Pancreas (tissue), 10 donors: ENCODE measurements at regions not wholly inside any gene's neighbourhood (a gene's known extent, or its start where the extent isn't known, plus 50 kb on each side); places are given as distances from the start of the nearest gene placed in this dataset.

Experiments used
- ATAC-seq, 4 donors: fragments of 200-7000 bp; cut with Tn5 transposase; one replicate each; pipeline versions ENCODE4 v1.8.0 to v1.9.1; 2020; ENCODE audit warnings: mild to moderate bottlenecking in 4 of 4, moderate library complexity in 4 of 4
- DNase-seq, 6 donors: peaks; one replicate each; pipeline ENCODE4 v3.0.0-alpha.2; 2020
- FAIRE-seq: peaks from 2 replicates; lab custom pipeline; 2012; peaks lifted over from hg19 to GRCh38; lab: Jason Lieb, UNC
- H3K27ac ChIP-seq, 4 donors: fragments of 200-600 bp; sonication (generic); 1 replicate in 3 of 4; 2 replicates in 1 of 4; pipeline versions ENCODE4 v1.5.0 to v1.8.0; 2020
- H3K27me3 ChIP-seq, 4 donors: fragments of 200-600 bp; one replicate each; pipeline ENCODE4 v1.8.0; 2021
- H3K36me3 ChIP-seq, 3 donors: fragments of 200-600 bp; sonication (generic) in 1 of 3; one replicate each; pipeline versions ENCODE4 v1.5.0 to v1.8.0; 2020 to 2021
- H3K4me1 ChIP-seq, 3 donors: fragments of 200-600 bp; one replicate each; pipeline ENCODE4 v1.8.0; 2021
- H3K4me3 ChIP-seq, 4 donors: fragments of 200-600 bp; sonication (generic) in 2 of 4; one replicate each; pipeline versions ENCODE4 v1.5.0 to v1.8.0; 2020 to 2021
- H3K9me3 ChIP-seq, 4 donors: fragments of 200-600 bp; one replicate each; pipeline ENCODE4 v1.8.0; 2021
- CTCF ChIP-seq, 4 donors: fragments of 200-600 bp; sonication (generic) in 3 of 4; IDR thresholded peaks; one replicate each; pipeline versions ENCODE4 v1.5.0 to v1.8.0; 2021; ENCODE audit warnings: antibody characterized with exemption in 4 of 4
- WGBS, 2 donors: extraction: QIAGEN DNeasy Blood & Tissue Kit; methylation state at CpG; one replicate each; pipeline ENCODE4 v1.1.7; 2013; 5-methylcytosine and 5-hydroxymethylcytosine counted together
- intact Hi-C, 3 donors: fragments of 100-400 bp; cut with DNase I; formaldehyde crosslinking; loops; one replicate each; pipeline versions ENCODE4 v1.11.1 to v1.14.2; 2022
- donor health status: healthy with polysubstance abuse.
- donor health status: DM: no; HTN: no; CAD: no; lungs with moderate emphysema.
- donor health status: DM: no; HTN: no; CAD: no.
- donor health status: control.
- donor health status: control.
- donor health status: Bipolar disorder and iron deficiency.
- donor health status: DM: yes; HTN: yes; CAD: no.
- donor health status: DM: no; HTN: no; CAD: no.
- donor health status: DM: no; HTN: no; CAD: no.
- donor health status: DM: yes; HTN: yes; CAD: no.

- intact Hi-C loops: no loop called here
- FAIRE-seq (no peak), DNase-seq (no peak), ATAC-seq (no peak)
- H3K27me3 ChIP-seq: no peaks in the 10 kb centered on the region
- no peak overlapping the region for H3K4me3 ChIP-seq
- 56 to 68% methylated on average over 4 of the region's 4 CpGs for WGBS, 2 donors
- no peak for TF ChIP-seq CTCF (IDR thresholded peaks at IDR 0.05)
- H3K9me3 ChIP-seq: no peaks in the 10 kb centered on the region
- H3K36me3 ChIP-seq: no peaks in the 10 kb centered on the region
- no peak overlapping the region for H3K27ac ChIP-seq
- H3K4me1 ChIP-seq: no peaks in the 10 kb centered on the region
These were observed 90.7 kb downstream of the AXIN2 start for GRCh38 chr17:65470783-65471182.

DNA sequence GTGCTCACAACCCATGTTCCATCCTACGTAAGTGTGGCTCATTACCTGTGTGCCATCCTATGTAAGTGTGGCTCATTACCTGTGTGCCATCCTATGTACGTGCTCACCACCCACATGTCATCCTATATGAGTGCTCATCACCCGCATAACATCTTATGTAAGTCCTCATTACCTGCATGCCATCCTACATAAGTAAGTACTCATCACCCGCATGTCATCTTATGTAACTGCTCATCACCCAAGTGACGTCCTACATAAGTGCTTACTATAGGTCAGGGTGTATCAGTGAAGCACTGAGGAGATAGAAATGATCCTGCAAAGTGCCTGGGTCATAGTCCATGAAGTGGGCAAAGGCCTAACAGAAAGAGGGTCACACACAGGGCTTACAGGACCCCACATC lies 93.1 kb downstream of the AXIN2 start:
- Histone ChIP-seq H3K27me3 (no peaks in the 10 kb centered on the region), H3K27ac (no peak overlapping the region), H3K4me3 (no peak overlapping the region), H3K4me1 (no peaks in the 10 kb centered on the region), H3K36me3 (no peaks in the 10 kb centered on the region), H3K9me3 (no peaks in the 10 kb centered on the region)
- FAIRE-seq (no peak), ATAC-seq (no peak), DNase-seq (no peak)
- 87 to 94% methylated on average over 5 of the region's 5 CpGs for WGBS, 2 donors
- intact Hi-C loops: no loop called here
- TF ChIP-seq CTCF (IDR thresholded peaks at IDR 0.05): no peak

GRCh38 chr17:65467156-65467555 lies 94.3 kb downstream of the AXIN2 start:
- WGBS, 2 donors: 87 to 89% methylated on average over 5 of the region's 5 CpGs
- Histone ChIP-seq H3K9me3 (no peaks in the 10 kb centered on the region), H3K4me1 (no peaks in the 10 kb centered on the region), H3K36me3 (no peaks in the 10 kb centered on the region), H3K4me3 (no peak overlapping the region), H3K27me3 (no peaks in the 10 kb centered on the region), H3K27ac (no peak overlapping the region)
- DNase-seq (no peak), ATAC-seq (no peak), FAIRE-seq (no peak)
- intact Hi-C loops: no loop called here
- no peak for TF ChIP-seq CTCF (IDR thresholded peaks at IDR 0.05)

DNA sequence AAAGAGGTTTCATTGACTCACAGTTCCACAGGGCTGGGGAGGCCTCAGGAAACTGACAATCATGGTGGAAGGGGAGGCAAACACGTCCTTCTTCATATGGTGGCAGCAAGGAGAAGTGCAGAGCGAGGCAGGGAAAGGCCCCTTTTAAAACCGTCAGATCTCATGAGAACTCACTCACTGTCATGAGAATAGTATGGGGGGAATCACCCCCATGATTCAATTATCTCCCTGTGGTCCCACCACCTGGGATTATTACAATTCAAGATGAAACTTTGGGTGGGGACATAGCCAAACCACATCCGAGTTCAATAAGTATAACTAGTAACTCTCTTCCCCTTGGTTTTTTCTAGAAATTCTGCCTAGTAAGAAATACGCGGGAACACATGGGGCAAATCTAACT lies 94.9 kb downstream of the AXIN2 start:
- intact Hi-C loops: no loop called here
- FAIRE-seq (no peak), DNase-seq (no peak), ATAC-seq (no peak)
- no peaks in the 10 kb centered on the region for H3K36me3 ChIP-seq
- no peaks in the 10 kb centered on the region for H3K27me3 ChIP-seq
- TF ChIP-seq CTCF (IDR thresholded peaks at IDR 0.05): no peak
- H3K4me1 ChIP-seq: no peaks in the 10 kb centered on the region
- no peaks in the 10 kb centered on the region for H3K9me3 ChIP-seq
- WGBS, 2 donors: 76 to 87% methylated on average over 6 of the region's 6 CpGs
- no peak overlapping the region for H3K27ac ChIP-seq
- no peak overlapping the region for H3K4me3 ChIP-seq

- peak in 2 of 4 donors; percentile 64 to 74 for ATAC-seq
- Histone ChIP-seq H3K36me3 (no peaks in the 10 kb centered on the region), H3K27ac (no peak overlapping the region), H3K27me3 (no peaks in the 10 kb centered on the region), H3K4me3 (no peak overlapping the region), H3K4me1 (no peaks in the 10 kb centered on the region), H3K9me3 (no peaks in the 10 kb centered on the region)
- TF ChIP-seq CTCF (IDR thresholded peaks at IDR 0.05): no peak
- 67 to 79% methylated on average over 9 of the region's 9 CpGs for WGBS, 2 donors
- intact Hi-C loops: no loop called here
- FAIRE-seq: no peak
- no peak for DNase-seq
These were observed 98.2 kb downstream of the AXIN2 start for GRCh38 chr17:65463242-65463641.
